Amniotic epithelial cell (primary cell): ENCODE measurements at regions not wholly inside any gene's neighbourhood (a gene's known extent, or its start where the extent isn't known, plus 50 kb on each side); places are given as distances from the start of the nearest gene placed in this dataset.
"Not testable (repeated sequence)": the region's sequence is repeated elsewhere in the genome, so short reads cannot be mapped to it uniquely, and the experiment has no call there.

Experiments
- DNase-seq: peaks from one replicate; pipeline ENCODE4 v3.0.0-alpha.2; 2010; ENCODE audit warnings: low read depth

- peak; percentile 77 for DNase-seq
Observed at GRCh38 chr11:128157423-128158298, 429.7 kb downstream of the ETS1 start.

GRCh38 chr11:128156486-128156885, 430.9 kb downstream of the ETS1 start:
- peak; percentile 16 for DNase-seq

GRCh38 chr11:128155590-128155989, 431.8 kb downstream of the ETS1 start:
- DNase-seq = no peak

- no peak for DNase-seq
Observed at GRCh38 chr11:128153697-128154048, 433.7 kb downstream of the ETS1 start.

GRCh38 chr11:128152796-128153696, 434.3 kb downstream of the ETS1 start:
- DNase-seq = no peak

- DNase-seq = no peak
Observed at GRCh38 chr11:128151780-128152179, 435.6 kb downstream of the ETS1 start.

GRCh38 chr11:128151338-128151737, 436.0 kb downstream of the ETS1 start:
- DNase-seq = no peak

GRCh38 chr11:128148208-128148607, 439.1 kb downstream of the ETS1 start:
- no peak for DNase-seq

GRCh38 chr11:128146926-128147605, 440.3 kb downstream of the ETS1 start:
- peak; percentile 18 for DNase-seq

GRCh38 chr11:128140293-128140692, 447.1 kb downstream of the ETS1 start:
- DNase-seq = not testable (repeated sequence)

- DNase-seq = peak; percentile 45
Observed at GRCh38 chr11:128135451-128135850, 451.9 kb downstream of the ETS1 start.

GRCh38 chr11:128133501-128133900, 453.9 kb downstream of the ETS1 start:
- no peak for DNase-seq

GRCh38 chr11:128130052-128130451, 457.3 kb downstream of the ETS1 start:
- no peak for DNase-seq

- no peak for DNase-seq
Observed at GRCh38 chr11:128125723-128126122, 461.6 kb downstream of the ETS1 start.

GRCh38 chr11:128116885-128117284, 470.5 kb downstream of the ETS1 start:
- no peak for DNase-seq

- no peak for DNase-seq
Observed at GRCh38 chr11:128116447-128116846, 470.9 kb downstream of the ETS1 start.

- DNase-seq = no peak
Observed at GRCh38 chr11:128105950-128106349, 481.4 kb downstream of the ETS1 start.

GRCh38 chr11:128105511-128105910, 481.8 kb downstream of the ETS1 start:
- DNase-seq = no peak

GRCh38 chr11:128103278-128103873, 484.0 kb downstream of the ETS1 start:
- no peak for DNase-seq

GRCh38 chr11:128098781-128099180, 488.6 kb downstream of the ETS1 start:
- DNase-seq = no peak

- peak; percentile 69 for DNase-seq
Observed at GRCh38 chr11:128095466-128095981, 491.8 kb downstream of the ETS1 start.

- DNase-seq = no peak
Observed at GRCh38 chr11:128093689-128094088, 493.7 kb downstream of the ETS1 start.
